ENCODE measurements at regions not wholly inside any gene's neighbourhood (a gene's known extent, or its start where the extent isn't known, plus 50 kb on each side); places are given as distances from the start of the nearest gene placed in this dataset.

- Histone ChIP-seq H3K27me3 (ENCODE audit: control insufficient read depth in 5 of 5, insufficient read depth in 4 of 5, low read length in 5 of 5) (no peaks in the 10 kb centered on the region), H3K9me3 (ENCODE audit: control insufficient read depth in 5 of 5, low read length in 5 of 5) (no peaks in the 10 kb centered on the region), H3K4me3 (ENCODE audit: low read depth in 1 of 5, low read length in 5 of 5) (no peak overlapping the region), H3K27ac (ENCODE audit: low read depth, low read length) (no peak overlapping the region), H3K36me3 (ENCODE audit: control insufficient read depth in 5 of 5, insufficient read depth in 5 of 5, low read length in 5 of 5) (no peaks in the 10 kb centered on the region), H3K4me1 (ENCODE audit: control insufficient read depth in 5 of 5, insufficient read depth in 5 of 5, low read length in 5 of 5) (peaks cover 0 to 6% (median 0%) of the 10 kb centered on the region in 5 donors), H3K9ac (ENCODE audit: low read length in 5 of 5) (no peak overlapping the region)
Observed at GRCh38 chr7:42614636-42615035, 297.2 kb downstream of the C7orf25 start.

GRCh38 chr7:42611961-42612360 is 299.9 kb downstream of the C7orf25 start:
- no peak overlapping the region for H3K9ac ChIP-seq (ENCODE audit: low read length in 5 of 5)
- no peaks in the 10 kb centered on the region for H3K27me3 ChIP-seq (ENCODE audit: control insufficient read depth in 5 of 5, insufficient read depth in 4 of 5, low read length in 5 of 5)
- H3K4me1 ChIP-seq (ENCODE audit: control insufficient read depth in 5 of 5, insufficient read depth in 5 of 5, low read length in 5 of 5) = peaks cover 0 to 3% (median 0%) of the 10 kb centered on the region in 5 donors
- H3K36me3 ChIP-seq (ENCODE audit: control insufficient read depth in 5 of 5, insufficient read depth in 5 of 5, low read length in 5 of 5) = no peaks in the 10 kb centered on the region
- no peaks in the 10 kb centered on the region for H3K9me3 ChIP-seq (ENCODE audit: control insufficient read depth in 5 of 5, low read length in 5 of 5)
- H3K4me3 ChIP-seq (ENCODE audit: low read depth in 1 of 5, low read length in 5 of 5) = no peak overlapping the region
- H3K27ac ChIP-seq (ENCODE audit: low read depth, low read length) = no peak overlapping the region

GRCh38 chr7:42611289-42611928 is 300.5 kb downstream of the C7orf25 start:
- no peaks in the 10 kb centered on the region for H3K36me3 ChIP-seq (ENCODE audit: control insufficient read depth in 5 of 5, insufficient read depth in 5 of 5, low read length in 5 of 5)
- peaks cover 0 to 3% (median 0%) of the 10 kb centered on the region in 5 donors for H3K4me1 ChIP-seq (ENCODE audit: control insufficient read depth in 5 of 5, insufficient read depth in 5 of 5, low read length in 5 of 5)
- H3K27me3 ChIP-seq (ENCODE audit: control insufficient read depth in 5 of 5, insufficient read depth in 4 of 5, low read length in 5 of 5) = no peaks in the 10 kb centered on the region
- H3K9ac ChIP-seq (ENCODE audit: low read length in 5 of 5) = no peak overlapping the region
- no peak overlapping the region for H3K4me3 ChIP-seq (ENCODE audit: low read depth in 1 of 5, low read length in 5 of 5)
- H3K9me3 ChIP-seq (ENCODE audit: control insufficient read depth in 5 of 5, low read length in 5 of 5) = no peaks in the 10 kb centered on the region
- H3K27ac ChIP-seq (ENCODE audit: low read depth, low read length) = no peak overlapping the region

DNA sequence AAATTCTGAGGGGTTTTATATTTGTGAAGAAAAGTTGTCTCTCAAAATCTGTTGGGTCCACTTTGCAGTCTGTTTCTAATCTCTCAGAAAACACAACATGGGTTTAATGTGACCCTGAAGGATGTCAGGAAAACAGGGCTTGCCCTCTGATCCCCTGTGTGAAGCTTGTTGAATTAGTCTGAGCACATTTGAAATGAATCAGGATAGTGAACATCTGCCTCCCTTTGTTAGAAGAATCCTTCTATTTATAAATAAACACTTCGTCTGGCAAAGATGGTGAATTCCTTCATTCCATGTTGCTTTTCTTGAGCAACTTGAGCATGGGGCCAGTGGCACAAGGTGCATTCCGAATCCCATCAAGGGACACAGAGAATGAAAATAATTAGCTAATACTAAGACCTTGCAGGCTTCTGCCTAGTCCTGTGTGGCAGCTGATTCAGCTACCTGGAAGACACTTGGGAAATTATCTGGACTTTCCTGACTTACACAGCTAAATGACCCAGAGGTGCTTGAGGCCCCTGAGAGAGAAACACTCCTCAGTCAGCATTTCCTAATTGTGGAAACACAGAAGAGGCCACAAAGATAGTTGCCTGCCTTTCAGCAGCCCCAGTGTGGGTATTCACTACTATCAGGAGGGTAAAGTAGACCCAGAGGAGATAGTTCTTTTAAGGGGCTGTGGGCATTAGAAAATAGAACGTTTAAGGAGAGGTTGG is 305.5 kb downstream of the C7orf25 start:
- no peaks in the 10 kb centered on the region for H3K36me3 ChIP-seq (ENCODE audit: control insufficient read depth in 5 of 5, insufficient read depth in 5 of 5, low read length in 5 of 5)
- no peak overlapping the region for H3K9ac ChIP-seq (ENCODE audit: low read length in 5 of 5)
- H3K27me3 ChIP-seq (ENCODE audit: control insufficient read depth in 5 of 5, insufficient read depth in 4 of 5, low read length in 5 of 5) = no peaks in the 10 kb centered on the region
- H3K9me3 ChIP-seq (ENCODE audit: control insufficient read depth in 5 of 5, low read length in 5 of 5) = no peaks in the 10 kb centered on the region
- no peak overlapping the region for H3K4me3 ChIP-seq (ENCODE audit: low read depth in 1 of 5, low read length in 5 of 5)
- H3K4me1 ChIP-seq (ENCODE audit: control insufficient read depth in 5 of 5, insufficient read depth in 5 of 5, low read length in 5 of 5) = peaks cover 0 to 4% (median 3%) of the 10 kb centered on the region in 5 donors
- no peak overlapping the region for H3K27ac ChIP-seq (ENCODE audit: low read depth, low read length)

DNA sequence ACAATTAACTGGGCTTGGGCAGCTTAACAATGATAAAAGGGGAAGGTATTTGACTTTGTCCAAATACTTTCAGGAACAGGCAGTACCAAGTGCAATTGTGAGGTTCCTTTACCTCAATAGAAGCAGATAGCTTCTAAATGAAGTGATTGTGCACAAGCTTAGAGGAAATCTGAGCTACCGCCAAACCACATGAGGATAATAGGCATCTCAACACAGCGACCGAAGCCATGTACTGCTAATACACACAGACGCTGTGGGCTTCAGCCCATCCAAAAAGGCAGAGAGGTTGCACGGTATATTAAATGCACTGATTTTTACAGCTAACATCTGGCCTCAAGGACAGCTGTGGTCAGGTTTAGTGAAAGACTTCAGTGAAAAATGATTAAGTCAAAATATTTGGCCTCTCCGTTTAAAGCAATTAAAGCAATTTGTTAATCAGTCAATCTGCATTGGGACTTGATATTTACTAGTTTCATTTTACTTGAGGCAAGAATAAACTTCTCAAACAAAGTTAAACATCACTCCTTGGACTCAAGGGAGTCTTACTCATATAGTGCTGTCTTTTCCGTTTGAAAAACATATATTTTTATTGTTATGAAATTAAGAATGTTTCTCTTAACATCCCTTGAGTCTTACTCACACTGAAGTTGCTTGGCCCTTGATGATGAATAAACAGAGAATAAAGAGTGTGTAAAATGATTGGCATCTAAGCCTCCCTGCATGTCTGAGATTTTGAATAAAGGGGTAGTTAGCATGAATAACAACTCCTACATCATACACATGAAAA is 306.3 kb downstream of the C7orf25 start:
- H3K36me3 ChIP-seq (ENCODE audit: control insufficient read depth in 5 of 5, insufficient read depth in 5 of 5, low read length in 5 of 5) = no peaks in the 10 kb centered on the region
- H3K27ac ChIP-seq (ENCODE audit: low read depth, low read length) = no peak overlapping the region
- no peaks in the 10 kb centered on the region for H3K9me3 ChIP-seq (ENCODE audit: control insufficient read depth in 5 of 5, low read length in 5 of 5)
- H3K9ac ChIP-seq (ENCODE audit: low read length in 5 of 5) = no peak overlapping the region
- H3K4me1 ChIP-seq (ENCODE audit: control insufficient read depth in 5 of 5, insufficient read depth in 5 of 5, low read length in 5 of 5) = peaks cover 0 to 4% (median 3%) of the 10 kb centered on the region in 5 donors
- H3K4me3 ChIP-seq (ENCODE audit: low read depth in 1 of 5, low read length in 5 of 5) = no peak overlapping the region
- H3K27me3 ChIP-seq (ENCODE audit: control insufficient read depth in 5 of 5, insufficient read depth in 4 of 5, low read length in 5 of 5) = no peaks in the 10 kb centered on the region

- no peak overlapping the region for H3K4me3 ChIP-seq (ENCODE audit: low read depth in 1 of 5, low read length in 5 of 5)
Observed at GRCh38 chr7:42603496-42603895, 308.4 kb downstream of the C7orf25 start.

DNA sequence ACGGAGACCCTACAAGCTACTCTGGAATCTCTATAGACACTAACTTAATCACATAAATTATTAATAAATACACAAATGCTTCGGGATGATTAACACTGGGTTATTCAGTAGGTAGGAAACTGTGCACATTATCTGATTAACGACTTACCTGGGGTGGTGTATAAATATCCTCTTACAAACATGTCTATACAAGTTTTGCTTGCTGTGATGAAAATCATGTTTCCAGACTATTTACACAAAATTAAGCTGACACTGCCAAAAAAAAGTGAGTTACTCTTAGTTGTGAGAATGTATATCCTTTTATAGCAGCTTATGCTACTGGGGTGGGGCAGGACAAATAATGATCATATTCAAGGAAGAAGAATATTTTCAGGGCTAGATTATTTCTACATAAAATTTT is 314.6 kb downstream of the C7orf25 start:
- Histone ChIP-seq H3K27ac (ENCODE audit: low read depth, low read length) (no peak overlapping the region), H3K9me3 (ENCODE audit: control insufficient read depth in 5 of 5, low read length in 5 of 5) (peaks cover 0 to 11% (median 0%) of the 10 kb centered on the region in 5 donors), H3K4me1 (ENCODE audit: control insufficient read depth in 5 of 5, insufficient read depth in 5 of 5, low read length in 5 of 5) (no peaks in the 10 kb centered on the region), H3K9ac (ENCODE audit: low read length in 5 of 5) (no peak overlapping the region), H3K36me3 (ENCODE audit: control insufficient read depth in 5 of 5, insufficient read depth in 5 of 5, low read length in 5 of 5) (no peaks in the 10 kb centered on the region), H3K27me3 (ENCODE audit: control insufficient read depth in 5 of 5, insufficient read depth in 4 of 5, low read length in 5 of 5) (no peaks in the 10 kb centered on the region), H3K4me3 (ENCODE audit: low read depth in 1 of 5, low read length in 5 of 5) (no peak overlapping the region)

More at GRCh38 chr7:42603496-42603895, 308.4 kb downstream of the C7orf25 start:
- H3K27ac ChIP-seq (ENCODE audit: low read depth, low read length) = no peak overlapping the region
- H3K36me3 ChIP-seq (ENCODE audit: control insufficient read depth in 5 of 5, insufficient read depth in 5 of 5, low read length in 5 of 5) = no peaks in the 10 kb centered on the region
- H3K4me1 ChIP-seq (ENCODE audit: control insufficient read depth in 5 of 5, insufficient read depth in 5 of 5, low read length in 5 of 5) = peaks cover 0 to 4% (median 3%) of the 10 kb centered on the region in 5 donors
- H3K9me3 ChIP-seq (ENCODE audit: control insufficient read depth in 5 of 5, low read length in 5 of 5) = no peaks in the 10 kb centered on the region
- no peaks in the 10 kb centered on the region for H3K27me3 ChIP-seq (ENCODE audit: control insufficient read depth in 5 of 5, insufficient read depth in 4 of 5, low read length in 5 of 5)
- no peak overlapping the region for H3K9ac ChIP-seq (ENCODE audit: low read length in 5 of 5)

DNA sequence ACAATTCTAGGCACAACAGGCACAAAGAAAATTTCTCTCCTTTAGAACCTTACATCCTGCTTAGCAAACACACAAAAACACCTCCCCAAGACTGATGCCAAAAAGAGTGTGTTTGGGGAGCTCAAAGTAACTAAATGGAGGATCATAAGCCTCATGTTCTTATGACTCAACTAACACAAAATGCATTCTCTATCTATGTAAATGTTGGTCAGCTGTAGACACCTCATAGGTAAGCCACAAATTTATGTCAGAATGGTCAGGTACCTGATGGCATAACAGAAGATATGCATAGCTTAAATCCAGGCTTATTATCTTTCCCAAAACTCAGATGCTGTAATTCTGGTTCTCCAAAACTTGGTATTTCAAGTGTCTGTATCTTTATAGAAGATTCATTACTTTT is 315.1 kb downstream of the C7orf25 start:
- H3K27ac ChIP-seq (ENCODE audit: low read depth, low read length) = no peak overlapping the region
- H3K4me3 ChIP-seq (ENCODE audit: low read depth in 1 of 5, low read length in 5 of 5) = no peak overlapping the region
- peaks cover 0 to 14% (median 0%) of the 10 kb centered on the region in 5 donors for H3K9me3 ChIP-seq (ENCODE audit: control insufficient read depth in 5 of 5, low read length in 5 of 5)
- H3K9ac ChIP-seq (ENCODE audit: low read length in 5 of 5) = no peak overlapping the region
- no peaks in the 10 kb centered on the region for H3K27me3 ChIP-seq (ENCODE audit: control insufficient read depth in 5 of 5, insufficient read depth in 4 of 5, low read length in 5 of 5)
- H3K36me3 ChIP-seq (ENCODE audit: control insufficient read depth in 5 of 5, insufficient read depth in 5 of 5, low read length in 5 of 5) = no peaks in the 10 kb centered on the region
- no peaks in the 10 kb centered on the region for H3K4me1 ChIP-seq (ENCODE audit: control insufficient read depth in 5 of 5, insufficient read depth in 5 of 5, low read length in 5 of 5)

DNA sequence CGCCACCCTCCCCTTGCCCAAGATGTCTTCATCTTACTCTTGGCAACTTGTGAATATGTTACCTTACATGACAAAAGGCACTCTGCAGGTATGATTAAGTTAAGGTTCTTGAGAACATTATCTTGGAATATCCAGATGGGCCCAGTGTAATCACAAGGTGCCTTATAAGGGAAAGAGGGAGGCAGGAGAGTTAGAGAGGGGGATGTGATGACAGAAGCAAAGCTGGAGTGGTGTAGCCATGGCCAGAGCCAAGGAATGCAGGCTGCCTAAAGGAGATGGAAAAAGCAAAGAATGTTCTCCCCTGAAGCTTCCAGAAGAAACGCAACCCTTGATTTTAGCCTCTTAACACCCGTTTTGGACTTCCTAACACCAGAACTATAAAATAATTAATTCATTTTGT is 318.0 kb downstream of the C7orf25 start:
- Histone ChIP-seq H3K36me3 (ENCODE audit: control insufficient read depth in 5 of 5, insufficient read depth in 5 of 5, low read length in 5 of 5) (no peaks in the 10 kb centered on the region), H3K9ac (ENCODE audit: low read length in 5 of 5) (no peak overlapping the region), H3K4me1 (ENCODE audit: control insufficient read depth in 5 of 5, insufficient read depth in 5 of 5, low read length in 5 of 5) (peaks cover 0 to 5% (median 0%) of the 10 kb centered on the region in 5 donors), H3K4me3 (ENCODE audit: low read depth in 1 of 5, low read length in 5 of 5) (no peak overlapping the region), H3K9me3 (ENCODE audit: control insufficient read depth in 5 of 5, low read length in 5 of 5) (peaks cover 0 to 14% (median 0%) of the 10 kb centered on the region in 5 donors), H3K27ac (ENCODE audit: low read depth, low read length) (no peak overlapping the region), H3K27me3 (ENCODE audit: control insufficient read depth in 5 of 5, insufficient read depth in 4 of 5, low read length in 5 of 5) (no peaks in the 10 kb centered on the region)
